ENCODE measurements at regions not wholly inside any gene's neighbourhood (a gene's known extent, or its start where the extent isn't known, plus 50 kb on each side); places are given as distances from the start of the nearest gene placed in this dataset.
A peak's percentile ranks its signal among the peaks of the same experiment; 100 is the strongest.
"Not testable (repeated sequence)": the region's sequence is repeated elsewhere in the genome, so short reads cannot be mapped to it uniquely, and the experiment has no call there.

- DNase-seq: no peak
Observed at GRCh38 chr18:22737054-22737453, 196.1 kb upstream of the RBBP8 start.

GRCh38 chr18:22739061-22739642 lies 194.0 kb upstream of the RBBP8 start:
- no peak for DNase-seq

- DNase-seq: no peak
Observed at GRCh38 chr18:22739789-22740188, 193.3 kb upstream of the RBBP8 start.

GRCh38 chr18:22741318-22741717 lies 191.8 kb upstream of the RBBP8 start:
- DNase-seq: no peak

GRCh38 chr18:22742409-22742808 lies 190.7 kb upstream of the RBBP8 start:
- no peak for DNase-seq

- no peak for DNase-seq
Observed at GRCh38 chr18:22745966-22746365, 187.2 kb upstream of the RBBP8 start.

- no peak for DNase-seq
Observed at GRCh38 chr18:22752014-22752413, 181.1 kb upstream of the RBBP8 start.

- no peak for DNase-seq
Observed at GRCh38 chr18:22753130-22753831, 179.8 kb upstream of the RBBP8 start.

GRCh38 chr18:22764005-22764404 lies 169.1 kb upstream of the RBBP8 start:
- DNase-seq: not testable (repeated sequence)

GRCh38 chr18:22765896-22766295 lies 167.2 kb upstream of the RBBP8 start:
- DNase-seq: peak; percentile 13 to 41 (median 13)

GRCh38 chr18:22767653-22768052 lies 165.5 kb upstream of the RBBP8 start:
- no peak for DNase-seq

GRCh38 chr18:22773944-22774343 lies 159.2 kb upstream of the RBBP8 start:
- no peak for DNase-seq

GRCh38 chr18:22778996-22779395 lies 154.1 kb upstream of the RBBP8 start:
- DNase-seq: no peak

- no peak for DNase-seq
Observed at GRCh38 chr18:22783245-22783644, 149.9 kb upstream of the RBBP8 start.

GRCh38 chr18:22783662-22784076 lies 149.5 kb upstream of the RBBP8 start:
- no peak for DNase-seq

GRCh38 chr18:22789052-22789451 lies 144.1 kb upstream of the RBBP8 start:
- no peak for DNase-seq

- no peak for DNase-seq
Observed at GRCh38 chr18:22789600-22789999, 143.5 kb upstream of the RBBP8 start.

- DNase-seq: no peak
Observed at GRCh38 chr18:22790545-22791309, 142.4 kb upstream of the RBBP8 start.

- DNase-seq: no peak
Observed at GRCh38 chr18:22791310-22791610, 141.9 kb upstream of the RBBP8 start.

GRCh38 chr18:22796113-22796512 lies 137.0 kb upstream of the RBBP8 start:
- DNase-seq: no peak

GRCh38 chr18:22800551-22800951 lies 132.6 kb upstream of the RBBP8 start:
- peak in 1 of 3 donors; percentile 14 for DNase-seq

GRCh38 chr18:22813648-22814328 lies 119.3 kb upstream of the RBBP8 start:
- DNase-seq: peak in 1 of 3 donors; percentile 21

- DNase-seq: no peak
Observed at GRCh38 chr18:22814329-22814703, 118.8 kb upstream of the RBBP8 start.
